ENCODE measurements at regions not wholly inside any gene's neighbourhood (a gene's known extent, or its start where the extent isn't known, plus 50 kb on each side); places are given as distances from the start of the nearest gene placed in this dataset.

- TF ChIP-seq CTCF (IDR thresholded peaks at IDR 0.05; ENCODE audit: low read depth, low read length, missing input control) = no peak
Measured at GRCh38 chr11:116434986-116435385, 337.8 kb downstream of the BUD13 start (continued).

- Histone ChIP-seq H3K27ac (ENCODE audit: low read depth in 1 of 2, low read length in 2 of 2) (no peak overlapping the region), H3K4me3 (ENCODE audit: low read depth in 1 of 3, low read length in 3 of 3) (no peak overlapping the region), H3K9me3 (ENCODE audit: control insufficient read depth in 4 of 4, low read length in 3 of 4) (no peaks in the 10 kb centered on the region), H3K4me1 (ENCODE audit: control insufficient read depth in 4 of 4, insufficient read depth in 4 of 4, low read length in 3 of 4) (no peaks in the 10 kb centered on the region), H3K27me3 (ENCODE audit: control insufficient read depth in 4 of 4, insufficient read depth in 4 of 4, low read length in 3 of 4) (no peaks in the 10 kb centered on the region), H3K9ac (ENCODE audit: low read depth in 1 of 2, low read length in 2 of 2) (no peak overlapping the region), H3K36me3 (ENCODE audit: control insufficient read depth in 4 of 4, insufficient read depth in 3 of 4, low read depth in 1 of 4, low read length in 3 of 4) (no peaks in the 10 kb centered on the region)
- DNase-seq (ENCODE audit: low spot score) = no peak
- 94% methylated on average over 9 of the region's 9 CpGs for WGBS
- TF ChIP-seq, protein P1, sequence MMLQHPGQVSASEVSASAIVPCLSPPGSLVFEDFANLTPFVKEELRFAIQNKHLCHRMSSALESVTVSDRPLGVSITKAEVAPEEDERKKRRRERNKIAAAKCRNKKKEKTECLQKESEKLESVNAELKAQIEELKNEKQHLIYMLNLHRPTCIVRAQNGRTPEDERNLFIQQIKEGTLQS (IDR thresholded peaks at IDR 0.05) = no peak
- TF ChIP-seq ZBTB33 (IDR thresholded peaks at IDR 0.05) = no peak
- TF ChIP-seq TAF1 (conservative IDR thresholded peaks at IDR 0.05) = no peak
- no peak for TF ChIP-seq CTCF (IDR thresholded peaks at IDR 0.05; ENCODE audit: low read depth, low read length, missing input control)
- TF ChIP-seq EGR1 (IDR thresholded peaks at IDR 0.05; ENCODE audit: low read depth in 2 of 2) = no peak
- TF ChIP-seq FOXA1 (IDR thresholded peaks at IDR 0.05) = no peak
- TF ChIP-seq HNF4G (IDR thresholded peaks at IDR 0.05) = no peak
- TF ChIP-seq, protein P2, sequence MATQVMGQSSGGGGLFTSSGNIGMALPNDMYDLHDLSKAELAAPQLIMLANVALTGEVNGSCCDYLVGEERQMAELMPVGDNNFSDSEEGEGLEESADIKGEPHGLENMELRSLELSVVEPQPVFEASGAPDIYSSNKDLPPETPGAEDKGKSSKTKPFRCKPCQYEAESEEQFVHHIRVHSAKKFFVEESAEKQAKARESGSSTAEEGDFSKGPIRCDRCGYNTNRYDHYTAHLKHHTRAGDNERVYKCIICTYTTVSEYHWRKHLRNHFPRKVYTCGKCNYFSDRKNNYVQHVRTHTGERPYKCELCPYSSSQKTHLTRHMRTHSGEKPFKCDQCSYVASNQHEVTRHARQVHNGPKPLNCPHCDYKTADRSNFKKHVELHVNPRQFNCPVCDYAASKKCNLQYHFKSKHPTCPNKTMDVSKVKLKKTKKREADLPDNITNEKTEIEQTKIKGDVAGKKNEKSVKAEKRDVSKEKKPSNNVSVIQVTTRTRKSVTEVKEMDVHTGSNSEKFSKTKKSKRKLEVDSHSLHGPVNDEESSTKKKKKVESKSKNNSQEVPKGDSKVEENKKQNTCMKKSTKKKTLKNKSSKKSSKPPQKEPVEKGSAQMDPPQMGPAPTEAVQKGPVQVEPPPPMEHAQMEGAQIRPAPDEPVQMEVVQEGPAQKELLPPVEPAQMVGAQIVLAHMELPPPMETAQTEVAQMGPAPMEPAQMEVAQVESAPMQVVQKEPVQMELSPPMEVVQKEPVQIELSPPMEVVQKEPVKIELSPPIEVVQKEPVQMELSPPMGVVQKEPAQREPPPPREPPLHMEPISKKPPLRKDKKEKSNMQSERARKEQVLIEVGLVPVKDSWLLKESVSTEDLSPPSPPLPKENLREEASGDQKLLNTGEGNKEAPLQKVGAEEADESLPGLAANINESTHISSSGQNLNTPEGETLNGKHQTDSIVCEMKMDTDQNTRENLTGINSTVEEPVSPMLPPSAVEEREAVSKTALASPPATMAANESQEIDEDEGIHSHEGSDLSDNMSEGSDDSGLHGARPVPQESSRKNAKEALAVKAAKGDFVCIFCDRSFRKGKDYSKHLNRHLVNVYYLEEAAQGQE (IDR thresholded peaks at IDR 0.05) = no peak
- no peak for TF ChIP-seq HNF4A (conservative IDR thresholded peaks at IDR 0.05)
- no peak for TF ChIP-seq RXRA (IDR thresholded peaks at IDR 0.05)
- TF ChIP-seq RAD21 (IDR thresholded peaks at IDR 0.05) = no peak
Measured at GRCh38 chr11:116432301-116432700, 340.5 kb downstream of the BUD13 start.
